Thyroid gland (tissue), 4 donors: ENCODE measurements at regions not wholly inside any gene's neighbourhood (a gene's known extent, or its start where the extent isn't known, plus 50 kb on each side); places are given as distances from the start of the nearest gene placed in this dataset.

Experiments used
- DNase-seq, 2 donors: peaks; one replicate each; pipeline ENCODE4 v3.0.0-alpha.2; 2019
- H3K27ac ChIP-seq, 3 donors: fragments of 200-600 bp; sonication (generic); 1 replicate in 2 of 3; 2 replicates in 1 of 3; pipeline ENCODE4 v1.5.1; 2016 to 2019; ENCODE audit warnings: mild to moderate bottlenecking in 1 of 3, moderate library complexity in 1 of 3
- H3K27me3 ChIP-seq: fragments of 200-600 bp; sonication (generic); one replicate; pipeline ENCODE4 v1.5.1; 2019
- H3K36me3 ChIP-seq, 2 donors: fragments of 200-600 bp; sonication (generic); one replicate each; pipeline ENCODE4 v1.5.1; 2016 to 2019
- H3K4me1 ChIP-seq, 2 donors: fragments of 200-600 bp; sonication (generic); one replicate each; pipeline ENCODE4 v1.5.1; 2017 to 2019
- H3K4me3 ChIP-seq, 3 donors: fragments of 200-600 bp; sonication (generic); replicated peaks in 1 of 3; 1 replicate in 2 of 3; 2 replicates in 1 of 3; pipeline ENCODE4 v1.5.1; 2016; ENCODE audit warnings: mild to moderate bottlenecking in 1 of 3
- H3K9me3 ChIP-seq: fragments of 200-600 bp; sonication (generic); one replicate; pipeline ENCODE4 v1.5.1; 2017
- CTCF ChIP-seq, 6 experiments: fragments of 200-600 bp in 3 of 6; fragments of 450-650 bp in 3 of 6; sonication (generic) in 3 of 6; IDR thresholded peaks; one replicate each; pipeline ENCODE4 v1.5.1; 2016 to 2019; ENCODE audit warnings: antibody characterized with exemption in 6 of 6, mild to moderate bottlenecking in 2 of 6, inconsistent platforms in 1 of 6, moderate library complexity in 1 of 6
- POLR2A ChIP-seq, 2 donors: fragments of 450-650 bp; IDR thresholded peaks; one replicate each; pipeline ENCODE4 v1.6.1; 2017; ENCODE audit warnings: antibody characterized with exemption in 2 of 2, mild to moderate bottlenecking in 2 of 2, moderate library complexity in 1 of 2
- WGBS, 2 donors: methylation state at CpG; one replicate each; pipeline ENCODE4 v1.1.5; 2017; 5-methylcytosine and 5-hydroxymethylcytosine counted together
- intact Hi-C: fragments of 100-400 bp; cut with DNase I; formaldehyde crosslinking; loops from one replicate; pipeline ENCODE4 v1.15.1; 2023

DNA sequence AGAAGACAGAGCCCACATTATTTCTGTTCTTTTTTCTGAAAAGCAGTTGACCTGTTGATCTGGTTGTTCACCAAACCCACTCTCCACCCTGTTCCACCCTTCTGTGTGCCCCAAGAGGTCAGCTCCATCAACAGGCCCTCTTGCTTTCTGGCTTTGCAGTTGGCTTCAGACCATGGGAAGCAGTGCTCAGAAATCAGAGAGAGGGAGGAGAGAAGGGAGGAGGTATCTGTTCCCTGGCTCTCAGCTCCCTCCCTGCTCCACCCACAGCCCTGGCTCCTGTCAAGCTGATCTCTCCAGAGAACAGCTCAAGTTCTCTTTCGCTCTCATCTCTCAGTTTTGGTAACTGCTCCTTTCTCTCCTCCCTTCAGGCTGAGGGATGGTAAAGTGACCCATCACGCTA, 144.2 kb upstream of the RAI14 start:
- intact Hi-C loops, result no loop called here
- H3K4me1 ChIP-seq, result no peaks in the 10 kb centered on the region
- DNase-seq, result no peak
- H3K27me3 ChIP-seq, result no peaks in the 10 kb centered on the region
- no peak overlapping the region for H3K4me3 ChIP-seq
- H3K9me3 ChIP-seq, result no peaks in the 10 kb centered on the region
- H3K27ac ChIP-seq, result no peak overlapping the region
- WGBS, 2 donors, result 71% methylated on average over 2 of the region's 2 CpGs
- H3K36me3 ChIP-seq, result no peaks in the 10 kb centered on the region
- no peak for TF ChIP-seq POLR2A (IDR thresholded peaks at IDR 0.05)
- no peak for TF ChIP-seq CTCF (IDR thresholded peaks at IDR 0.05)

- no peak overlapping the region for H3K27ac ChIP-seq
- H3K27me3 ChIP-seq, result no peaks in the 10 kb centered on the region
- H3K36me3 ChIP-seq, result no peaks in the 10 kb centered on the region
- DNase-seq, result no peak
- TF ChIP-seq CTCF (IDR thresholded peaks at IDR 0.05) (no peak), POLR2A (IDR thresholded peaks at IDR 0.05) (no peak)
- H3K9me3 ChIP-seq, result no peaks in the 10 kb centered on the region
- no peak overlapping the region for H3K4me3 ChIP-seq
- no peaks in the 10 kb centered on the region for H3K4me1 ChIP-seq
- 89 to 100% methylated on average over 1 of the region's 1 CpG for WGBS, 2 donors
- intact Hi-C loops, result no loop called here
Measured at GRCh38 chr5:34516166-34516565, 140.0 kb upstream of the RAI14 start.

GRCh38 chr5:34516686-34517085, 139.4 kb upstream of the RAI14 start:
- WGBS, 2 donors, result 80 to 92% methylated on average over 6 of the region's 6 CpGs
- H3K36me3 ChIP-seq, result no peaks in the 10 kb centered on the region
- TF ChIP-seq POLR2A (IDR thresholded peaks at IDR 0.05) (no peak), CTCF (IDR thresholded peaks at IDR 0.05) (no peak)
- H3K27ac ChIP-seq, result no peak overlapping the region
- H3K4me1 ChIP-seq, result no peaks in the 10 kb centered on the region
- no peaks in the 10 kb centered on the region for H3K27me3 ChIP-seq
- intact Hi-C loops, result no loop called here
- no peak overlapping the region for H3K4me3 ChIP-seq
- H3K9me3 ChIP-seq, result no peaks in the 10 kb centered on the region
- DNase-seq, result no peak

DNA sequence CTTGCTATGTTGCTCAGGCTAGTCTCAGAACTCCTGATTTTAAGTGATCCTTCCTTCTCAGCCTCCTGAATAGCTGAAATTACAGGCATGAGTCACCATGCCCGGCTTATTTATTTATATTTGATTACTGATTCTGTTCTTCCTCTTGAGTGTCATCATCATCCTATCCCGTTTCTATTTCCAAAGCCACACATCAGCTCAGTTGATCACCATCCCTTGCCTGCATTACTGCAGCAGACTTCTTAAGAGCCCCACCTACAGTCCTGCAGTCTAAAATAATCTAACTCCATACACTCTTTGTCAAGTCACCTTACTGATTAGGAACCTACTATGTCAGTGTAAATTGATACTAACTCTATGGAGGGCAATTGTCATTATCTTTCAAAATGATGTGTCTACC, 138.9 kb upstream of the RAI14 start:
- 37 to 75% methylated on average over 2 of the region's 2 CpGs for WGBS, 2 donors
- H3K4me1 ChIP-seq, result no peaks in the 10 kb centered on the region
- no peaks in the 10 kb centered on the region for H3K27me3 ChIP-seq
- H3K27ac ChIP-seq, result no peak overlapping the region
- H3K4me3 ChIP-seq, result no peak overlapping the region
- DNase-seq, result no peak
- no peaks in the 10 kb centered on the region for H3K36me3 ChIP-seq
- no peaks in the 10 kb centered on the region for H3K9me3 ChIP-seq
- TF ChIP-seq POLR2A (IDR thresholded peaks at IDR 0.05) (no peak), CTCF (IDR thresholded peaks at IDR 0.05) (no peak)
- intact Hi-C loops, result no loop called here

DNA sequence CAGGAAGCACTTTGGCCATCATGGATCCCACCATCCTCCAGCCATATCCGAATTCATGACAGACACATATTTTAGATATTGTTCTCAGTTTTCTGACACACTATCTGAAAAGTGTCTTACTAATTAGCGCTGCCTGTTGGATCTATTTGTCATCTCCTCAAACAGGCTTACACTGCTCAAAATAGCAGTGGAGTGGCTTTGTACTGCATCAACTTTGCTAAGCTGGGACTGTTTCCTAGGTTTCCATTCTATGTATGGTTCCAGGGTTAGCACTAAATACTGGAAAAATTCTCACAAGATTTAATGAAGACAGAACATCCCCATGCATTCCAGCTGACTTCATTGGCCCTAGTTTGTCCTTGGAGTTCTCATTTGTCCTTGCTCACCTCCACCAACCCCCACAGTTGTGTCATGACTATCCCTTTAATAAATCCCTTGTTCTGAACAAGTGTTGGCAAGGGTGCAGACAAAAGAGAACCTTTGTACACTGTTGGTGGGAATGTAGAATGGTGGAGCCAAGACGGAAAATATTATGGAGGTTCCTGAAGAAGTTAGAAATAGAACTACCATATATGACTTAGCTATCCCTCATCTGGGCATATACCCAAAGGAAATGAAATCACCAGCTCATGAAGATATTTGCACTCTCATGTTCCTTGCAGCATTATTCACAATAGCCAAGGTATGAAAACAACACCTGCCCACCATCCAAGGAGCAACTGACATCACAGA, 136.5 kb upstream of the RAI14 start:
- H3K27ac ChIP-seq, result no peak overlapping the region
- 33 to 67% methylated on average over 3 of the region's 3 CpGs for WGBS, 2 donors
- no peaks in the 10 kb centered on the region for H3K4me1 ChIP-seq
- intact Hi-C loops, result loop anchor here (10.0 kb wide), 1 partner anchor 315 kb away; the partner anchor contains the start of gene TTC23L
- TF ChIP-seq POLR2A (IDR thresholded peaks at IDR 0.05) (no peak), CTCF (IDR thresholded peaks at IDR 0.05) (no peak)
- no peaks in the 10 kb centered on the region for H3K27me3 ChIP-seq
- H3K36me3 ChIP-seq, result no peaks in the 10 kb centered on the region
- no peak for DNase-seq
- H3K4me3 ChIP-seq, result no peak overlapping the region
- H3K9me3 ChIP-seq, result no peaks in the 10 kb centered on the region
